Panc1 (cell line): ENCODE measurements at regions not wholly inside any gene's neighbourhood (a gene's known extent, or its start where the extent isn't known, plus 50 kb on each side); places are given as distances from the start of the nearest gene placed in this dataset.

Source experiments
- SIN3A ChIP-seq: IDR thresholded peaks from 2 replicates; pipeline ENCODE4 v1.6.1; 2012; ENCODE audit warnings: low read depth, mild to moderate bottlenecking, low read length, moderate library complexity, borderline replicate concordance; ENCODE audit not compliant: insufficient read depth
- TF ChIP-seq, protein P1 (sequence below): fragments of 450-650 bp; IDR thresholded peaks from 2 replicates; pipeline ENCODE4 v1.5.1; 2017; ENCODE audit warnings: mild to moderate bottlenecking

DNA sequence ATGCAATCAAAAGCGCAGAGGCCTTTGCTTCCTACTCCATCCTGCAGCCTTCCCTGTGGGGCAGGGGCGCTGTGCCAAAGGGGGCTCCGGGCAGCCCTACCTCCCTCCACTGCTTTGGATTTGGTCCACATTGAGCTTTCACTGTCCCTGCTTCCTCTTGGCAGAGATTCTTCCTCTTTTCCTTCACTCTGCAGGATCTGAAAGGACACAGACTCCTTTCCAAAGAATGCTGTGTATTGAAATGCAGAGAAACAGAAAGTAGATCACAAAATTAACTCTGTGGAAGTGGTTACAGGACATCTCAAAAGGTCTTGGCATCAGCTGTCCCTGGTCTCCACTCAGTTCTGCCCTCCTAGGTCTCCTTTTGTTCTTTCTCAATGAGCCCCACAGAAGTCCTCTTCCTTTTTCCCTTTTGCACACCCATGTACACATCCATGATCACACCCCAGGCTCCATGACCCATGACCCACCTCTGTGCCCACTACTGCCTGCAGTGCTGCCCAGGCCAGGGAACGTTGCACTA is 64.1 kb downstream of the CCR1 start:
- TF ChIP-seq, protein P1, sequence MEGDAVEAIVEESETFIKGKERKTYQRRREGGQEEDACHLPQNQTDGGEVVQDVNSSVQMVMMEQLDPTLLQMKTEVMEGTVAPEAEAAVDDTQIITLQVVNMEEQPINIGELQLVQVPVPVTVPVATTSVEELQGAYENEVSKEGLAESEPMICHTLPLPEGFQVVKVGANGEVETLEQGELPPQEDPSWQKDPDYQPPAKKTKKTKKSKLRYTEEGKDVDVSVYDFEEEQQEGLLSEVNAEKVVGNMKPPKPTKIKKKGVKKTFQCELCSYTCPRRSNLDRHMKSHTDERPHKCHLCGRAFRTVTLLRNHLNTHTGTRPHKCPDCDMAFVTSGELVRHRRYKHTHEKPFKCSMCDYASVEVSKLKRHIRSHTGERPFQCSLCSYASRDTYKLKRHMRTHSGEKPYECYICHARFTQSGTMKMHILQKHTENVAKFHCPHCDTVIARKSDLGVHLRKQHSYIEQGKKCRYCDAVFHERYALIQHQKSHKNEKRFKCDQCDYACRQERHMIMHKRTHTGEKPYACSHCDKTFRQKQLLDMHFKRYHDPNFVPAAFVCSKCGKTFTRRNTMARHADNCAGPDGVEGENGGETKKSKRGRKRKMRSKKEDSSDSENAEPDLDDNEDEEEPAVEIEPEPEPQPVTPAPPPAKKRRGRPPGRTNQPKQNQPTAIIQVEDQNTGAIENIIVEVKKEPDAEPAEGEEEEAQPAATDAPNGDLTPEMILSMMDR, result no peak
- no peak for TF ChIP-seq SIN3A
